IMR-90 (cell line): ENCODE measurements at regions not wholly inside any gene's neighbourhood (a gene's known extent, or its start where the extent isn't known, plus 50 kb on each side); places are given as distances from the start of the nearest gene placed in this dataset.

Source experiments
- CEBPB ChIP-seq: IDR thresholded peaks from 2 replicates; pipeline ENCODE4 v1.6.1; 2012; ENCODE audit warnings: low read depth, low read length, improper control_type of control experiment
- FOS ChIP-seq: fragments of 150-350 bp; IDR thresholded peaks from 2 replicates; pipeline ENCODE4 v1.6.1; 2016; ENCODE audit warnings: low read depth, low read length
- MAFK ChIP-seq: IDR thresholded peaks from 2 replicates; pipeline ENCODE4 v1.6.1; 2012; ENCODE audit warnings: low read depth, low read length, improper control_type of control experiment
- MAZ ChIP-seq: IDR thresholded peaks from 2 replicates; pipeline ENCODE4 v1.6.1; 2012; ENCODE audit warnings: low read depth, mild to moderate bottlenecking, low read length, improper control_type of control experiment, moderate library complexity, borderline replicate concordance
- MXI1 ChIP-seq: IDR thresholded peaks from 2 replicates; pipeline ENCODE4 v1.6.1; 2012; ENCODE audit warnings: low read depth, mild to moderate bottlenecking, low read length, moderate library complexity, borderline replicate concordance
- POLR2A ChIP-seq: IDR thresholded peaks from 2 replicates; pipeline ENCODE4 v1.6.1; 2012; ENCODE audit warnings: mild to moderate bottlenecking, low read depth, low read length
- RFX5 ChIP-seq: IDR thresholded peaks from 2 replicates; pipeline ENCODE4 v1.8.0; 2012; ENCODE audit warnings: low read depth, mild to moderate bottlenecking, low read length, moderate library complexity
- TF ChIP-seq, protein P1 (sequence below): conservative IDR thresholded peaks from 2 replicates; pipeline ENCODE4 v1.5.1; 2012; ENCODE audit warnings: mild to moderate bottlenecking, low read depth, low read length, improper control_type of control experiment
- TF ChIP-seq, protein P2 (sequence below): fragments of 150-350 bp; IDR thresholded peaks from 2 replicates; pipeline ENCODE4 v1.6.1; 2017; ENCODE audit warnings: mild to moderate bottlenecking, antibody characterized with exemption, low read length, low read depth

DNA sequence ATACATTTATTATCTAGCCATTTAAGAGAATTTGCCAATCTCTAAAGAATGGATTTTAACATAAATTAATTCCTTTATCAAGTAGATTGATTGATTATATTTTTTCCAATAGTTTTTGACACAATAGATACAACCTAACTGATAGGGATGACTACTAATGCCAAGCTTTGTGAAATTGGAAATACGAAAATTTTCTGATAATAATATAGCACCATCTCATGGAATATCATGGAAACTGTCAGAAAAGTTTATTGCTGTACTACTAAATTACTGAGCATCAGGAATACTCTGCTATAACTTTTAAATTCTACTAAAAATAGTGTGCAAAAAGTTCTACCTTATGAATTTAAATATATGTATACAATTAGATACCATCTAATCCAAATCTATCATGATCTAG is 101.8 kb upstream of the MAP2 start:
- TF ChIP-seq, protein P1, sequence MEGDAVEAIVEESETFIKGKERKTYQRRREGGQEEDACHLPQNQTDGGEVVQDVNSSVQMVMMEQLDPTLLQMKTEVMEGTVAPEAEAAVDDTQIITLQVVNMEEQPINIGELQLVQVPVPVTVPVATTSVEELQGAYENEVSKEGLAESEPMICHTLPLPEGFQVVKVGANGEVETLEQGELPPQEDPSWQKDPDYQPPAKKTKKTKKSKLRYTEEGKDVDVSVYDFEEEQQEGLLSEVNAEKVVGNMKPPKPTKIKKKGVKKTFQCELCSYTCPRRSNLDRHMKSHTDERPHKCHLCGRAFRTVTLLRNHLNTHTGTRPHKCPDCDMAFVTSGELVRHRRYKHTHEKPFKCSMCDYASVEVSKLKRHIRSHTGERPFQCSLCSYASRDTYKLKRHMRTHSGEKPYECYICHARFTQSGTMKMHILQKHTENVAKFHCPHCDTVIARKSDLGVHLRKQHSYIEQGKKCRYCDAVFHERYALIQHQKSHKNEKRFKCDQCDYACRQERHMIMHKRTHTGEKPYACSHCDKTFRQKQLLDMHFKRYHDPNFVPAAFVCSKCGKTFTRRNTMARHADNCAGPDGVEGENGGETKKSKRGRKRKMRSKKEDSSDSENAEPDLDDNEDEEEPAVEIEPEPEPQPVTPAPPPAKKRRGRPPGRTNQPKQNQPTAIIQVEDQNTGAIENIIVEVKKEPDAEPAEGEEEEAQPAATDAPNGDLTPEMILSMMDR = no peak
- TF ChIP-seq MAFK (no peak), MXI1 (no peak), FOS (no peak), POLR2A (no peak), RFX5 (no peak), CEBPB (no peak), MAZ (no peak)
- TF ChIP-seq, protein P2, sequence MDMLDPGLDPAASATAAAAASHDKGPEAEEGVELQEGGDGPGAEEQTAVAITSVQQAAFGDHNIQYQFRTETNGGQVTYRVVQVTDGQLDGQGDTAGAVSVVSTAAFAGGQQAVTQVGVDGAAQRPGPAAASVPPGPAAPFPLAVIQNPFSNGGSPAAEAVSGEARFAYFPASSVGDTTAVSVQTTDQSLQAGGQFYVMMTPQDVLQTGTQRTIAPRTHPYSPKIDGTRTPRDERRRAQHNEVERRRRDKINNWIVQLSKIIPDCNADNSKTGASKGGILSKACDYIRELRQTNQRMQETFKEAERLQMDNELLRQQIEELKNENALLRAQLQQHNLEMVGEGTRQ = no peak
